HEK293 (cell line): ENCODE measurements at regions not wholly inside any gene's neighbourhood (a gene's known extent, or its start where the extent isn't known, plus 50 kb on each side); places are given as distances from the start of the nearest gene placed in this dataset.

Experiments
- SETDB1 ChIP-seq: IDR thresholded peaks from one replicate; pipeline ENCODE4 v1.6.1; 2017; ENCODE audit warnings: mild to moderate bottlenecking, low read length, moderate library complexity, mixed read lengths; ENCODE audit not compliant: insufficient read length
- ZNF140 ChIP-seq: fragments of 450-650 bp; formaldehyde crosslinking; IDR thresholded peaks from 2 replicates; pipeline ENCODE4 v1.5.1; 2016; ENCODE audit warnings: missing biosample characterization, missing genetic modification characterization
- TF ChIP-seq, protein P1 (sequence below): fragments of 450-650 bp; formaldehyde crosslinking; IDR thresholded peaks from 2 replicates; pipeline ENCODE4 v1.5.1; 2016; ENCODE audit warnings: missing biosample characterization, missing genetic modification characterization
- TF ChIP-seq, protein P2 (sequence below): IDR thresholded peaks from 2 replicates; pipeline ENCODE4 v1.6.1; 2011; ENCODE audit warnings: mild to moderate bottlenecking, low read depth, low read length, borderline replicate concordance

DNA sequence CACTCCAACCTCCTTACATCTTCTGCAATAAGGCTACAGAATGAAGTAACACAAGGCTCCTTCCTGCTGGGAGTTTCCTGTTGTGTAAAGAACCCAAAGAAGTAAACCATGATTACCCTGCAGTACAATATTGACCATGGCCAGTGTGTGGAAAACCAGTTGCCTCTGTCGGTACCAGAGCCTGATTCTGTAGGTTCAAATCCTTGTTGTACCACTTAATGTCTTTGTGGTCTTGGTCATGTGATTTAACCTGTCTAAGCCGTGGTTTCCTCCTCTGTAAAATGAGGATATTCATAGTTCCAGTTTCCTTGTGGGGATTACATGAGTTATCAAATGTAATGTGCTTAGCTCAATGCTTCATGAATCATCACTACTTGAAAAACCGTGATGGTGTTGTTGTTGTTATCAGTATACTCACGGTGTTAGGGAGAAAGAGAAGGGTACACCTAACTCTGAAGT is 60.3 kb upstream of the PRELID3B start:
- TF ChIP-seq SETDB1: no peak
- TF ChIP-seq, protein P1, sequence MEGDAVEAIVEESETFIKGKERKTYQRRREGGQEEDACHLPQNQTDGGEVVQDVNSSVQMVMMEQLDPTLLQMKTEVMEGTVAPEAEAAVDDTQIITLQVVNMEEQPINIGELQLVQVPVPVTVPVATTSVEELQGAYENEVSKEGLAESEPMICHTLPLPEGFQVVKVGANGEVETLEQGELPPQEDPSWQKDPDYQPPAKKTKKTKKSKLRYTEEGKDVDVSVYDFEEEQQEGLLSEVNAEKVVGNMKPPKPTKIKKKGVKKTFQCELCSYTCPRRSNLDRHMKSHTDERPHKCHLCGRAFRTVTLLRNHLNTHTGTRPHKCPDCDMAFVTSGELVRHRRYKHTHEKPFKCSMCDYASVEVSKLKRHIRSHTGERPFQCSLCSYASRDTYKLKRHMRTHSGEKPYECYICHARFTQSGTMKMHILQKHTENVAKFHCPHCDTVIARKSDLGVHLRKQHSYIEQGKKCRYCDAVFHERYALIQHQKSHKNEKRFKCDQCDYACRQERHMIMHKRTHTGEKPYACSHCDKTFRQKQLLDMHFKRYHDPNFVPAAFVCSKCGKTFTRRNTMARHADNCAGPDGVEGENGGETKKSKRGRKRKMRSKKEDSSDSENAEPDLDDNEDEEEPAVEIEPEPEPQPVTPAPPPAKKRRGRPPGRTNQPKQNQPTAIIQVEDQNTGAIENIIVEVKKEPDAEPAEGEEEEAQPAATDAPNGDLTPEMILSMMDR (tag by site-specific recombination): no peak
- no peak for TF ChIP-seq ZNF140
- TF ChIP-seq, protein P2, sequence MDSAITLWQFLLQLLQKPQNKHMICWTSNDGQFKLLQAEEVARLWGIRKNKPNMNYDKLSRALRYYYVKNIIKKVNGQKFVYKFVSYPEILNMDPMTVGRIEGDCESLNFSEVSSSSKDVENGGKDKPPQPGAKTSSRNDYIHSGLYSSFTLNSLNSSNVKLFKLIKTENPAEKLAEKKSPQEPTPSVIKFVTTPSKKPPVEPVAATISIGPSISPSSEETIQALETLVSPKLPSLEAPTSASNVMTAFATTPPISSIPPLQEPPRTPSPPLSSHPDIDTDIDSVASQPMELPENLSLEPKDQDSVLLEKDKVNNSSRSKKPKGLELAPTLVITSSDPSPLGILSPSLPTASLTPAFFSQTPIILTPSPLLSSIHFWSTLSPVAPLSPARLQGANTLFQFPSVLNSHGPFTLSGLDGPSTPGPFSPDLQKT: no peak
